ENCODE measurements at regions not wholly inside any gene's neighbourhood (a gene's known extent, or its start where the extent isn't known, plus 50 kb on each side); places are given as distances from the start of the nearest gene placed in this dataset.

- H3K27me3 ChIP-seq (replicated peaks in 1 of 2; ENCODE audit: control insufficient read depth in 2 of 2, insufficient read depth in 2 of 2, low read length in 1 of 2): peaks cover 0 to 3% of the 10 kb centered on the region in 2 experiments; a peak in 1 of 4 replicates
- no peaks in the 10 kb centered on the region for H3K9me3 ChIP-seq (replicated peaks; ENCODE audit: control insufficient read depth, insufficient read depth, low read length)
- H3K79me2 ChIP-seq (ENCODE audit: control insufficient read depth, insufficient read depth, low read length): no peaks in the 10 kb centered on the region
- H3K36me3 ChIP-seq (ENCODE audit: control insufficient read depth in 2 of 2, insufficient read depth in 2 of 2, low read length in 1 of 2): no peaks in the 10 kb centered on the region
- H3K27ac ChIP-seq (ENCODE audit: control insufficient read depth, insufficient read depth): no peak overlapping the region
- H2AFZ ChIP-seq (ENCODE audit: control insufficient read depth, low read depth, low read length): no peak overlapping the region
- in situ Hi-C loops (cut with MboI): no loop called here
- no peak overlapping the region for H3K4me3 ChIP-seq
- H3K4me1 ChIP-seq (ENCODE audit: control insufficient read depth, insufficient read depth, low read length): no peaks in the 10 kb centered on the region
- H3K4me2 ChIP-seq (ENCODE audit: control insufficient read depth, insufficient read depth): no peak overlapping the region
- ChIA-PET POLR2A (no interaction called here), CTCF (no interaction called here), RAD21 (ENCODE audit: unreplicated experiment) (no interaction called here), SMC1A (ENCODE audit: uncharacterized antibody, unreplicated experiment) (no interaction called here)
- FAIRE-seq (no peak), DNase-seq (ENCODE audit: low read depth, low spot score) (no peak), ATAC-seq (no peak)
- H3K9ac ChIP-seq (ENCODE audit: control insufficient read depth, insufficient read depth, low read length): no peak overlapping the region
- no TSS peak for BruUV-seq (replicated peaks)
- intact Hi-C loops (cut with micrococcal nuclease; ENCODE audit: unreplicated experiment): no loop called here
- 47% methylated on average over 15 of the region's 15 CpGs for WGBS (ENCODE audit: insufficient coverage, insufficient replicate concordance, low lambda C conversion rate, missing lambda C conversion rate)
- H4K20me1 ChIP-seq (ENCODE audit: control insufficient read depth, insufficient read depth): no peaks in the 10 kb centered on the region
- TF ChIP-seq MEF2B (IDR thresholded peaks at IDR 0.05; ENCODE audit: partially characterized antibody, poor library complexity, severe bottlenecking) (no peak), E2F8 (IDR thresholded peaks at IDR 0.05; ENCODE audit: low read depth, partially characterized antibody) (no peak), RFX5 (IDR thresholded peaks at IDR 0.05; ENCODE audit: low read depth, low read length) (no peak), HDGF (IDR thresholded peaks at IDR 0.05) (no peak), CBFB (IDR thresholded peaks at IDR 0.05; ENCODE audit: low read depth) (no peak), CUX1 (IDR thresholded peaks at IDR 0.05; ENCODE audit: insufficient replicate concordance, low read depth, low read length) (no peak), E2F4 (IDR thresholded peaks at IDR 0.05; ENCODE audit: low read depth, low read length) (no peak), ZBTB40 (IDR thresholded peaks at IDR 0.05; ENCODE audit: borderline replicate concordance) (no peak), MTA2 (IDR thresholded peaks at IDR 0.05; ENCODE audit: low read depth) (no peak)
These were observed 148.2 kb downstream of the GLI2 start for GRCh38 chr2:120883607-120884440.
